HepG2 (cell line): ENCODE measurements at regions not wholly inside any gene's neighbourhood (a gene's known extent, or its start where the extent isn't known, plus 50 kb on each side); places are given as distances from the start of the nearest gene placed in this dataset.

ENCODE experiments used
- DZIP1 ChIP-seq: sonication (generic); formaldehyde crosslinking; IDR thresholded peaks from 2 replicates; pipeline ENCODE4 v1.5.0; 2020; ENCODE audit warnings: mild to moderate bottlenecking, missing genetic modification reagents
- TF ChIP-seq, protein P1 (sequence below): sonication (generic); formaldehyde crosslinking; IDR thresholded peaks from 2 replicates; pipeline ENCODE4 v1.4.0; 2020; ENCODE audit warnings: mild to moderate bottlenecking, missing genetic modification reagents

DNA sequence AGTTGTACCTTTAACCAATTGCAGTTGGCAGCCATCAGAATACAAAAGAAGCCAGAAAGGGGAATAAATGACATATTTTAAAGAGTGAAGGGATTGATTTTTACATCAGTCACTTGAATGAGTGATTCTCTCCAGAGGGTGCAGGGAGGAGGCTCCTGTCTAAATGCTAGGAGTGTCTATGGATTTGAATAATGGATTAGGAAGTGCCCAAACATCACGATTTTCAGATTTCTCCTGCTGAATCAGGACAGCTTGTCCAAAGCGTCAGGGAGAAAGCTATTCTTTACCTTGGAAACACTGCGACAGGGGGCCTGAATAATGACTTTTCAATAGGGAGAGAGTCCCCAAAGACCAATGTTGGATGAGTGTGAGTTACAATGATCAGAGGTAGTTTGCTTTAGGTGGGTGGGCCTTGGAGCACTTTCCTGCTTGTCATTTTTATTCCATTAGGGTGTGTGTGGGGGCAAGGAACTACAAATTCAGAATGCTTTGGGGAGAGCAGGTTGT, 735.5 kb downstream of the KCNA4 start (continued):
- TF ChIP-seq DZIP1 (CRISPR knock-in tag): no peak
- TF ChIP-seq, protein P1, sequence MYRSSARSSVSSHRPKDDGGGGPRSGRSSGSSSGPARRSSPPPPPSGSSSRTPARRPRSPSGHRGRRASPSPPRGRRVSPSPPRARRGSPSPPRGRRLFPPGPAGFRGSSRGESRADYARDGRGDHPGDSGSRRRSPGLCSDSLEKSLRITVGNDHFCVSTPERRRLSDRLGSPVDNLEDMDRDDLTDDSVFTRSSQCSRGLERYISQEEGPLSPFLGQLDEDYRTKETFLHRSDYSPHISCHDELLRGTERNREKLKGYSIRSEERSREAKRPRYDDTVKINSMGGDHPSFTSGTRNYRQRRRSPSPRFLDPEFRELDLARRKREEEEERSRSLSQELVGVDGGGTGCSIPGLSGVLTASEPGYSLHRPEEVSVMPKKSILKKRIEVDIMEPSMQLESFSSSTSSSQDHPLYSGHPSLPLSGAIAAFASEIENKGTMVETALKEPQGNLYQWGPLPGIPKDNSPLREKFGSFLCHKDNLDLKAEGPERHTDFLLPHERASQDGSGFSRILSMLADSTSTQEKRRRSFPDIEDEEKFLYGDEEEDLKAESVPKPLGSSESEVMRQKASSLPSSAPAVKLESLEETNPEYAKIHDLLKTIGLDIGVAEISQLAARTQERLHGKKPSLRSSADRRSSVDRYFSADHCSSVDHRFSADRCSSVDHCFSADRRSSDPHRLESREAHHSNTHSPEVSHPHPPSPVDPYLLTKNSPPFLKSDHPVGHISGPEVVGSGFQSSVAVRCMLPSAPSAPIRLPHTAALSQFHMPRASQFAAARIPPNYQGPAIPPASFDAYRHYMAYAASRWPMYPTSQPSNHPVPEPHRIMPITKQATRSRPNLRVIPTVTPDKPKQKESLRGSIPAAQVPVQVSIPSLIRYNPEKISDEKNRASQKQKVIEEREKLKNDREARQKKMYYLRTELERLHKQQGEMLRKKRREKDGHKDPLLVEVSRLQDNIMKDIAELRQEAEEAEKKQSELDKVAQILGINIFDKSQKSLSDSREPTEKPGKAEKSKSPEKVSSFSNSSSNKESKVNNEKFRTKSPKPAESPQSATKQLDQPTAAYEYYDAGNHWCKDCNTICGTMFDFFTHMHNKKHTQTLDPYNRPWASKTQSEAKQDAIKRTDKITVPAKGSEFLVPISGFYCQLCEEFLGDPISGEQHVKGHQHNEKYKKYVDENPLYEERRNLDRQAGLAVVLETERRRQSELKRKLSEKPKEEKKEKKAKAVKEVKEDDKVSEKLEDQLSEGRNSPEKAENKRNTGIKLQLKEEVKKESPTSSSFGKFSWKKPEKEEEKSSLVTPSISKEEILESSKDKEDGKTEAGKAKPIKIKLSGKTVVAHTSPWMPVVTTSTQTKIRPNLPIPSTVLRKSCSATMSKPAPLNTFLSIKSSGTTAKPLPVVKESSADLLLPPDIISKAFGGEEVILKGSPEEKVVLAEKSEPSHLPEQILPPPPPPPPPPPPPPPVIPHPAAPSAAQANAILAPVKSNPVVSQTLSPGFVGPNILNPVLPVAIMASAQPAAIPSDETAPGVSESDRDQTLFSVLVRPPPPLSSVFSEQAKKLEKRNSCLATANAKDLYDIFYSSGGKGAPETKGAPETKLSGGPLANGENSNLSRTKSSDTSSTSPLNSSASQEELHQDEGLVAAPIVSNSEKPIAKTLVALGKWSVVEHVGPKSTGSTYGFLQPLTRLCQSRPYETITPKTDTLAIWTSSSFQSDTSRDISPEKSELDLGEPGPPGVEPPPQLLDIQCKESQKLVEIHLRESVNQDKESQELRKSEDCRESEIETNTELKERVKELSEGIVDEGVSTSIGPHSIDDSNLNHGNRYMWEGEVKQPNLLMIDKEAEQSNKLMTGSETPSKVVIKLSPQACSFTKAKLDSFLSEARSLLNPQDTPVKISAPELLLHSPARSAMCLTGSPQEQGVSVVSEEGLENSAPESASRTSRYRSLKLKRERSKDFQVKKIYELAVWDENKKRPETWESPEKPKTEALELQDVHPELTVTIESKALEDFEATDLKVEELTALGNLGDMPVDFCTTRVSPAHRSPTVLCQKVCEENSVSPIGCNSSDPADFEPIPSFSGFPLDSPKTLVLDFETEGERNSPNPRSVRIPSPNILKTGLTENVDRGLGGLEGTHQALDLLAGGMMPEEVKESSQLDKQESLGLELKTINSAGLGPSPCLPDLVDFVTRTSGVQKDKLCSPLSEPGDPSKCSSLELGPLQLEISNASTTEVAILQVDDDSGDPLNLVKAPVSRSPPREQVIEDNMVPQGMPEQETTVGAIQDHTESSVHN: no peak
